ENCODE measurements at regions not wholly inside any gene's neighbourhood (a gene's known extent, or its start where the extent isn't known, plus 50 kb on each side); places are given as distances from the start of the nearest gene placed in this dataset.

DNA sequence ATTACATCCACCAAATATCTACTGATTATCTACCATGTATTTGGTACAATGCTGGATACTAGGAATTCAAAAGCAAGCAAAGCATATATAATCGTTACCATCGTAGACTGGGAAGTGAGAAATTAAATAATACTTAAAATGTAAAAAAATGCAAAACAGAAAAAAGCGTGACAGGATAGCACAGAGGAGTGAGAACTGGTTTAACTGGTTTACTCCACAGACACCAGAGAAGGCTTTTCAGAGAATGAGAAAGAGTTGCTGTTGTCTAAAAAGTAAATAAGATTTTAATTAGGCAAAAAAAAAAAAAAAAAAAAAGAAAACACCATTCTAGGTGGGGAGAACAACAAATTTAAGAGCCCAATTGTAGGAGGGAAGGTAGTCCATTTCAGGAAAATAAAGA lies 657.9 kb upstream of the ST8SIA4 start:
- WGBS, 3 donors = 82 to 86% (median 85%) methylated on average over 3 of the region's 3 CpGs
- H3K4me1 ChIP-seq (ENCODE audit: insufficient read depth) = no peaks in the 10 kb centered on the region

DNA sequence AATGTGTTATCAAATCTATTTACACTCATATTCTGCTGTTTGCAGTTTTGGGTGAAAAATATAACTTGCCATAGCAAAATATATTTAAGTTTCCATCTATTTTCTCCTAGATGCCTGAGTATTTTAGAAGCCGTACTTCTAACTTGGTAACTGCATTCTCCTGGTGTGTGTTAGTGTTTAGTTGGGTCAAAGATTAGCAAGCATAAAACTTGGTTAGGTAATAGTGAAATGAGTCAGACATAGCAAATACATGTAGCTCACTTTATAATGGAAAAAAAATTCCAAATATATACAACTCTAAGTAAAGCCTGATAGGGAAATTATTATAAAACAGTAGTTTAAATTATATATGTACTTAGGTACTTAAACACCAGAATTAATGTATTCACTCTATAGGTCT lies 640.7 kb upstream of the ST8SIA4 start:
- no peaks in the 10 kb centered on the region for H3K27me3 ChIP-seq
- intact Hi-C loops (cut with DNase I) = no loop called here
- H3K4me3 ChIP-seq = no peak overlapping the region
- H3K9me3 ChIP-seq = no peaks in the 10 kb centered on the region
- 44 to 63% (median 58%) methylated on average over 1 of the region's 1 CpG for WGBS, 3 donors
- H3K4me1 ChIP-seq (ENCODE audit: insufficient read depth) = no peaks in the 10 kb centered on the region
- no peak overlapping the region for H3K27ac ChIP-seq
- TF ChIP-seq POLR2A (IDR thresholded peaks at IDR 0.05) (no peak), EP300 (IDR thresholded peaks at IDR 0.05) (no peak)
- TF ChIP-seq, protein P1, sequence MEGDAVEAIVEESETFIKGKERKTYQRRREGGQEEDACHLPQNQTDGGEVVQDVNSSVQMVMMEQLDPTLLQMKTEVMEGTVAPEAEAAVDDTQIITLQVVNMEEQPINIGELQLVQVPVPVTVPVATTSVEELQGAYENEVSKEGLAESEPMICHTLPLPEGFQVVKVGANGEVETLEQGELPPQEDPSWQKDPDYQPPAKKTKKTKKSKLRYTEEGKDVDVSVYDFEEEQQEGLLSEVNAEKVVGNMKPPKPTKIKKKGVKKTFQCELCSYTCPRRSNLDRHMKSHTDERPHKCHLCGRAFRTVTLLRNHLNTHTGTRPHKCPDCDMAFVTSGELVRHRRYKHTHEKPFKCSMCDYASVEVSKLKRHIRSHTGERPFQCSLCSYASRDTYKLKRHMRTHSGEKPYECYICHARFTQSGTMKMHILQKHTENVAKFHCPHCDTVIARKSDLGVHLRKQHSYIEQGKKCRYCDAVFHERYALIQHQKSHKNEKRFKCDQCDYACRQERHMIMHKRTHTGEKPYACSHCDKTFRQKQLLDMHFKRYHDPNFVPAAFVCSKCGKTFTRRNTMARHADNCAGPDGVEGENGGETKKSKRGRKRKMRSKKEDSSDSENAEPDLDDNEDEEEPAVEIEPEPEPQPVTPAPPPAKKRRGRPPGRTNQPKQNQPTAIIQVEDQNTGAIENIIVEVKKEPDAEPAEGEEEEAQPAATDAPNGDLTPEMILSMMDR (IDR thresholded peaks at IDR 0.05) = no peak
- DNase-seq = no peak
- no peaks in the 10 kb centered on the region for H3K36me3 ChIP-seq

More for the DNA sequence above, 657.9 kb upstream of the ST8SIA4 start:
- intact Hi-C loops (cut with DNase I) = no loop called here
- TF ChIP-seq POLR2A (IDR thresholded peaks at IDR 0.05) = no peak
- TF ChIP-seq EP300 (IDR thresholded peaks at IDR 0.05) = no peak
- TF ChIP-seq, protein P1 (IDR thresholded peaks at IDR 0.05) = no peak
- Histone ChIP-seq H3K9me3 (no peaks in the 10 kb centered on the region), H3K36me3 (no peaks in the 10 kb centered on the region), H3K27me3 (no peaks in the 10 kb centered on the region), H3K4me3 (no peak overlapping the region), H3K27ac (no peak overlapping the region)
- no peak for DNase-seq

DNA sequence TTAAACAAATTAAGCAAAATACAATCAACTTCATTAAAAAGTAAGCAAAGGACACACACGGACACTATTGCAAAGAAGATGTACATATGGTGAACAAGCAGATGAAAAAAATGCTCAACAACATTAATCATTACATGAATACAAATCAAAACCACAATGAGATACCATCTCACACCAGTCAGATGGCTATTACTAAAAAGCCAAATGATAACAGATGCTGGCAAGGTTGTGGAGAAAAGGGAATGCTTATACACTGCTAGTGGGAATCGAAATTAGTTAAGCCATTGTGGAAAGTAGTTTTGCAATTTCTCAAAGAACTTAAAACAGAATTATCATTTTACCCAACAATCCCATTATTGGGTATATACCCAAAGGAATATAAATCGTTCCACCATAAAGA lies 636.2 kb upstream of the ST8SIA4 start:
- H3K4me1 ChIP-seq (ENCODE audit: insufficient read depth) = no peaks in the 10 kb centered on the region
- H3K36me3 ChIP-seq = no peaks in the 10 kb centered on the region
- no peak for DNase-seq
- no peaks in the 10 kb centered on the region for H3K27me3 ChIP-seq
- 74 to 78% (median 76%) methylated on average over 3 of the region's 3 CpGs for WGBS, 3 donors
- no peak overlapping the region for H3K4me3 ChIP-seq
- no peaks in the 10 kb centered on the region for H3K9me3 ChIP-seq
- no peak overlapping the region for H3K27ac ChIP-seq
- intact Hi-C loops (cut with DNase I) = no loop called here
- TF ChIP-seq EP300 (IDR thresholded peaks at IDR 0.05) (no peak), POLR2A (IDR thresholded peaks at IDR 0.05) (no peak)

DNA sequence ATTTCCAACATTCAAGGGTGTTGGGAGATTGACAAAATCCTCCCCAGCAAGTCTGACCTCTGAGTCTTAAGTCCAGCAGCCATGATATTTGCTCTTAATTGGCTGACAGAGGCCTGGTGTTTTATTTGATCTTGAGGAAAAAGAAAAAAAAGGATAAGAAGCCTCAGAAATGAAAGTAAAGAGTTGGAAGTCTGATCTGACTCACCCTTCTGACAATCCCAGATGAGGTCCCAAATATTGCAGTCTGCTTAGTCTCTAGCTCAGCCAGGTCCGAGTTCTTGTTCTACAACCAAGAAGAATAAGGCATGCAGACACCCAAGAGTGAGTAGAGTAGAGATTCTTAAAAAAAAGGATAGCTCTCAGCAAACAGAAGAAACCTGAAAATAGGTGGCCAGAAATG lies 632.5 kb upstream of the ST8SIA4 start:
- no peaks in the 10 kb centered on the region for H3K4me1 ChIP-seq (ENCODE audit: insufficient read depth)
- 62 to 76% (median 71%) methylated on average over 1 of the region's 1 CpG for WGBS, 3 donors
- no peak for TF ChIP-seq EP300 (IDR thresholded peaks at IDR 0.05)
- no peak for TF ChIP-seq POLR2A (IDR thresholded peaks at IDR 0.05)
- TF ChIP-seq, protein P1 (IDR thresholded peaks at IDR 0.05) = no peak

DNA sequence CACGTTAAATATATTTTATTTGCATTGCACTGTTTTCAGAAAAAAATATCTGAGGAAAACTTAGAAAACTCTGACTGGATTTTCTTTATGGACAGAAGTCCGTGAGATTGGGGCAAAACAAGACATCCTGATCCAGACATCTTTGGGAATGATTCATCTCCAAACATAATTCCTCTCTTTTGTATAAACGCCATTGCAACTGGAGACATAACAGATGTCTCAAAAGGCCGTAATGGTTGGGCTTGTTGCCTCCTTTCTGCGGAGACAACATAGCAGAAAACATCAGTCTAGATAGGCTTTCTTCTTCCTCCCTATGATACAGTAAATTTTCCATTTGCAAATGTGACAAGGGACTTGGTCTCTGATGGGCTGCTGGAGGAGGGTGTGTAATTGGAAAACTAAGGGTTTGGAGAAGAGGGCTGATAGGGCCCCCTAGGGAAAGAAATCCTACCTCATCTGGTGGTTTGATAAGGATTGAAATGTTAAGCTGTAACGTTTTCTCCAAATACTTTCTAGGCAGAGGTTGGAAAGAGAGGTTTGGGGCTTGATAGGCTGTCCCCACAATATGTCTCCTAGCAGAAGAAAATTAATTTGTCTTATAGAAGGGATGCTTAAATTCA lies 631.5 kb upstream of the ST8SIA4 start:
- no peak for TF ChIP-seq POLR2A (IDR thresholded peaks at IDR 0.05)
- no peak for TF ChIP-seq EP300 (IDR thresholded peaks at IDR 0.05)
- TF ChIP-seq, protein P1 (IDR thresholded peaks at IDR 0.05) = no peak
- DNase-seq = no peak
- H3K9me3 ChIP-seq = no peaks in the 10 kb centered on the region

More for the DNA sequence above, 632.5 kb upstream of the ST8SIA4 start:
- Histone ChIP-seq H3K27me3 (no peaks in the 10 kb centered on the region), H3K9me3 (no peaks in the 10 kb centered on the region), H3K27ac (no peak overlapping the region), H3K4me3 (no peak overlapping the region), H3K36me3 (no peaks in the 10 kb centered on the region)
- no peak for DNase-seq
- intact Hi-C loops (cut with DNase I) = no loop called here

More for the DNA sequence above, 631.5 kb upstream of the ST8SIA4 start:
- no peaks in the 10 kb centered on the region for H3K27me3 ChIP-seq
- intact Hi-C loops (cut with DNase I) = no loop called here
- no peak overlapping the region for H3K4me3 ChIP-seq
- no peak overlapping the region for H3K27ac ChIP-seq
- no peaks in the 10 kb centered on the region for H3K4me1 ChIP-seq (ENCODE audit: insufficient read depth)
- H3K36me3 ChIP-seq = no peaks in the 10 kb centered on the region
- WGBS, 3 donors = 38 to 49% (median 40%) methylated on average over 6 of the region's 6 CpGs
